Erythroblast (primary cell): ENCODE measurements at regions not wholly inside any gene's neighbourhood (a gene's known extent, or its start where the extent isn't known, plus 50 kb on each side); places are given as distances from the start of the nearest gene placed in this dataset.

Source experiments
- DNase-seq, 2 experiments: peaks; one replicate each; lab custom pipeline; 2025; lab: John Stamatoyannopoulos, UW
- GATA1 ChIP-seq: IDR thresholded peaks from 2 replicates; pipeline ENCODE4 v1.6.1; 2011; ENCODE audit warnings: low read depth, mild to moderate bottlenecking, control low read depth, low read length, moderate library complexity
- POLR2A ChIP-seq: IDR thresholded peaks from 2 replicates; pipeline ENCODE4 v1.6.1; 2011; ENCODE audit warnings: mild to moderate bottlenecking, low read length

DNA sequence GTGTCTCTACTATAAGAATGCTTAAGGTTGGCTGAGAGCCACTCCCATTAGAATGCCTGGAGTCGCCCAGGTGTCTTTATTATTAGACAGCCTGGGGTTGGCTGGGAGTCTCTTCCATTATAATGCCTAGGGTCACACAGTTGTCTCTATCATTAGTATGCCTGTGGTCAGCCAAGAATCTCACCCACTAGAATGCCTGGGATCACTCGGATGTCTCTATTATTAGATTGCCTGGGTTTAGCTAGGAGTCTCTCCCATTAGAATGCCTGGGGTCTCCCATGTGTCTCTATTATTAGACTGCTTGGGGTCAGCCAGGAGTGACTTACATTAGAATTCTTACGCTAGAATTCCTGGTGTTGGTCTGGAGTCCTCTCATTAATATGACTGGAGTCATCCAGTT, 2255.3 kb downstream of the TP53TG3F start:
- no peak for DNase-seq
- no peak for TF ChIP-seq POLR2A
- TF ChIP-seq GATA1 = no peak

DNA sequence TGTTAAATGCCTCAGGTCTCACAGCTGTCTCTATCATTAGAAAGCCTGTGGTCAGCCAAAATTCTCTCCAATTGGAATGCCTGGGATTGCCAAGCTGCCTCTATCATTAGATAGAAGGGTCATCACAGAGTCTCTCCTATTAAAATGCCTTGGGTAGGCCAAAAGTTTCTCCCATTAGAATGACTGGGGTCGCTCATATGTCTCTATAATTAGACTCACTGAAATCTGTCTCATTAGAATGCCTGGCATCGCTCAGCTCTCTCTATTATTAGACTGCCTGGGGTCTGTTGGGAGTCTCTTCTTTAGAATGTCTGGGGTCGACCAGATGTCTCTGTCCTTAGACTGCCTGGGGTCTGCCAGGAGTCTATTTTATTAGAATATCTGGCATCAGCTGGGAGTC, 2265.1 kb downstream of the TP53TG3F start:
- no peak for DNase-seq
- TF ChIP-seq POLR2A (no peak), GATA1 (no peak)

DNA sequence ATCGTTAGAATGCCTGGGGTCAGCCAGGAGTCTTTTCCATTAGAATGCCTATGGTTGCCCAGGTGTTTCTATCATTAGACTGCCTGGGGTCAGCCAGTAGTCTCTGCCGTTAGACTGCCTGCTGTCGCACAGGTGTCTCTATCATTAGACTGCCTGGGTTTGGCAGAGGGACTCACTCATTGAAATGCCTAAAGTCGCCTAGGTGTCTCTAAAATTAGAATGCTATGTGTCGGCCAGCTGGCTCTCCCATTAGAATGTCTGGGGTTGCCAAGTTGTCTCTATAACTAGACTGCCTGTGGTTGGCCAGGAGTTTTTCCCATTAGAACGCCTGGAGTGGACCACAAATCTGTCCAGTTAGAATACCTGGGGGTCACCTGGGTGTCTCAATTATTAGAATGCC, 2266.5 kb downstream of the TP53TG3F start:
- no peak for TF ChIP-seq POLR2A
- no peak for TF ChIP-seq GATA1
- DNase-seq = no peak

DNA sequence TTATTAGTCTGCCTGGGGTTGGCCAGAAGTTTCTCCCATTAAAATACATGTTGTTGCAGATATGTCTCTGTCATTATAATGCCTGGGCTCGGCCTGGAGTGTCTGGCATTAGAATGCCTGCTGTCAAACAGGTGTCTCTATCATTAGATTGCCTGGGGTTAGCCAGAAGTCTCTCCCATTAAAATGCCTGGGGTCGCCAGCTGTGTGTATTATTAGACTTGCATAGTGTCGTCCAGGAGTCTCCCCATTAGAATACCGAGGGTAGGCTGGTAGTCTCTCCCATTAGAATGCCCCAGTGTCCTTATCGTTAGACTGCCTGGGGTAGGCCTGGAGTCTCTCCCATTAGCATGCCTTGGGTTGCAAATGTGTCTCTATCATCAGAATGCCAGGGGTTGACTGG, 2270.8 kb downstream of the TP53TG3F start:
- TF ChIP-seq POLR2A (no peak), GATA1 (no peak)
- DNase-seq = no peak

DNA sequence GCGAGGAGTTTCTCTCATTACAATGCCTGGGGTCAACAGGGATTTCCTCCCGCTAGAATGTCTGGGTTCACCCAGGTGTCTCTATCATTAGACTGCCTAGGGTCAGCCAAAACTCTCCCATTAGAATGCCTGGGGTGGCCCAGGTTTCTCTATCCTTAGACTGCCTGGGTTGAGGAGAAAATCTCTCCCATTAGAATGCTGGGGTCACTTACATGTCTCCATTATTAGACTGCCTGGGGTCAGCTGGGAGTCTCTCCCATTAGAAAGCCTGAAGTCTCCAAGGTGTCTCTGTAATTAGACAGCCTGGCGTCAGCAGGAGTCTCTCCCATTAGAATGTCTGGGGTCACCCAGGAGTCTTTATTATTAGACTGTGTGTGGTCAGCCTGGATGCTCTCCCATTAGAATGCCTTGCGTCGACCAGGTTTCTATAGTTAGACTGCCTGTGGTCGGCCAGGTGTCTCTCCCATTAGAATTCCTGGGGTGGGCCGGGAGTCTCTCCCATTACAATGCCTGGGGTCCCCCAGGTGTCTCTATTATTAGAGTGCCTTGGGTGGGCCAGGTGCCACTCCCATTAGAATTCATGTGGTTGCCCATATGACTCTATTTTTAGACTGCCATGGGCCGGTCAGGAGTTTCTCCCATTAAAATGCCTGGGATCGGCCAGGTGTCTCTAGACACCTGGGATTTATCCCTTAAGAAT, 2272.1 kb downstream of the TP53TG3F start:
- TF ChIP-seq POLR2A = no peak
- TF ChIP-seq GATA1 = no peak
- DNase-seq = no peak

DNA sequence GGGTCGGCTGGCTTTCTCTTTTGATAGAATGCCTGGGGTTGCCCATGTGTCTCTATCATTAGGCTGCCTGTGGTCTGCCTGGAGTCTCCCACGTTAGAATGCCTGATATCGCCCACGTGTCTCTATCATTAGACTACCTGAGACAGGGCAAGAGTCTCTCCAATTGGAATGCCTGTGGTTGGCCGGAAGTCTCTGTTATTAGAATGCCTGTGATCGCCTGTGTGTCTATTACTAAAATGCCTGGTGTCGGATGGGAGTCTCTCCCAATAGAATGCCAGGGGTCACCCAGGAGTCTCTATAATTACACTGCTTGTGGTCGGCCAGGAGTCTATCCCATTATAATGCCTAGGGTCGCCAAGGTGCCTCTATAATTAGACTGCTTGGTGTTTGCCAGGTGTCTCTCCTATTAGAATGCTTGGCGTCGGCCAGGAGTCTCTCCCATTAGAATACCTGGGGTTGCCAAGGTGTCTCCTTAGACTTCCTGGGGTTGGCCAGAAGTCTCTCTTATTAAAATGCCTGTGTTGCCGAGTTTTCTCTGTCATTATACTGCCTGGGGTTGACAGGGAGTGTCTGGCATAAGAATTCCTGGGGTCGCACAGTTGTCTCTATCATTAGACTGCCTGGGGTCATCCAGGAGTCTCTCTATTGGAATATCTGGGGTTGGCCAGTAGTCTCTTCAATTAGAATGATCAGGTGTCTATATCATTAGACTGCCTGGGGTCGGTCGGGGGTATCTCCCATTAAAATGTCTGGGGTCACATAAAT, 2272.8 kb downstream of the TP53TG3F start:
- no peak for DNase-seq
- TF ChIP-seq GATA1 (no peak), POLR2A (no peak)

DNA sequence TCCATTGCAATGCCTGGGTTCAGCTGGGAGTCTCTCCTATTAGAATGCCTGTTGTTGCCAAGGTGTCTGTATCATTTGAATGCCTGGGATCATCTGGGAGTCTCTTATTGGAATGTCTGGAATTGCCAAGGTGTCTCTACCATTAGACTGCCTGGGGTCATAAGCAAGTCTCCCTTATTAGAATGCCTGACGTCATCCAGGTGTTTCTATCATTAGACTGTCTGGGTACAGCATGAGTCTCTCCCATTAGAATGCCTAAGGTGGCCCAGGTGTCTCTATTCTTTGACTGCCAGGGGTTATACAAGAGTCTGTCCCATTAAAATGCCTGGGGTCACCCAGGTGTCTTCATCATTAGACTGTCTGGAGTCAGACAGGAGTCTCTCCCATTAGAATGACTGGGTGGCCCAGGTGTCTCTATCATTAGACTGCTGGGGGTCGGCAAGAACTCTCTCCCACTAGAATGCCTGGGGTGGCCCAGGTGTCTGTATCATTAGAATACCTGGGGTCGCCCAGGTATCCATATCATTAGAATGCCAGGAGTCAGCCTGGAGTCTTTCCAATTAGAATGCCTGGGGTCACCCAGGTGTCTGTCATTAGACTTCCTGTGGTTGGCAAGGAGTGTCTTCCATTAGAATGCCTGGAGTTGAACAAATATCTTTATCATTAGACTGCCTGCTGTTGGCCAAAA, 2274.0 kb downstream of the TP53TG3F start:
- TF ChIP-seq GATA1 = no peak
- TF ChIP-seq POLR2A = no peak
- DNase-seq = no peak

DNA sequence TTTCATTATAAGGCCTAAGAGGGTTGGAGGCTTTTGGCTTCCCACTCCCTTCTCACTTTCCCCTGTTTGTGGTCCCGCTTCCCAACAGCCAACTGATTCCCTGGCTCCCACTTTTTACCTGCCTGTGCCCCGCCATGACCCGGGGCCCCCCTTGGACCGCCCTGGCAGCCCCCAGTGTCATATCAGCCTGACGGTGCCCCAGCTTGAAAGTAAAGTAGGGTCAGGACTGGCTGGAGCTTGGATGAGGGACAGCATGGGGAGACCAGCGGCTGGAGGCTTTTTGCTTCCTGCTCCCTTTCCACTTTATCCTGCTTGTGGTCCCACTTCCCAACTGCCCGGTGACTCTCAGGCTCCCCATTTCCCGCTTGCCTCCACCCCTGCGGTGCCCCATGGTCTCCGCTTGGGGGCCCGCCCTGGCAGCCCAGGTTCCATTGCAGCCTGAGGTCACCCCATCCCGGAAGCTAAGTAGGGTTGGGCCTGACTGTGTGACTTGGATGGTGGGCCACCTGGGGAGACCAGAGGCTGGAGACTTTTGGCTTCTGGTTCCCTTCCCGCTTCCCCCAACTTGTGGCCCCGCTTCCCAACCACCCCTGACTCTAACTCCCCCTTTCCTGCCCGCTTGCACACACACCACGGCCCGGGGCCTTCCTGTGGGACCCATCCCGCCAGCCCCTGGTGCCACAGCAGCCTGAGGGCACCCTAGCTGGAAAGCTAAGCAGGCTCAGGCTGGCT, 2274.7 kb downstream of the TP53TG3F start:
- no peak for DNase-seq
- no peak for TF ChIP-seq POLR2A
- TF ChIP-seq GATA1 = no peak

DNA sequence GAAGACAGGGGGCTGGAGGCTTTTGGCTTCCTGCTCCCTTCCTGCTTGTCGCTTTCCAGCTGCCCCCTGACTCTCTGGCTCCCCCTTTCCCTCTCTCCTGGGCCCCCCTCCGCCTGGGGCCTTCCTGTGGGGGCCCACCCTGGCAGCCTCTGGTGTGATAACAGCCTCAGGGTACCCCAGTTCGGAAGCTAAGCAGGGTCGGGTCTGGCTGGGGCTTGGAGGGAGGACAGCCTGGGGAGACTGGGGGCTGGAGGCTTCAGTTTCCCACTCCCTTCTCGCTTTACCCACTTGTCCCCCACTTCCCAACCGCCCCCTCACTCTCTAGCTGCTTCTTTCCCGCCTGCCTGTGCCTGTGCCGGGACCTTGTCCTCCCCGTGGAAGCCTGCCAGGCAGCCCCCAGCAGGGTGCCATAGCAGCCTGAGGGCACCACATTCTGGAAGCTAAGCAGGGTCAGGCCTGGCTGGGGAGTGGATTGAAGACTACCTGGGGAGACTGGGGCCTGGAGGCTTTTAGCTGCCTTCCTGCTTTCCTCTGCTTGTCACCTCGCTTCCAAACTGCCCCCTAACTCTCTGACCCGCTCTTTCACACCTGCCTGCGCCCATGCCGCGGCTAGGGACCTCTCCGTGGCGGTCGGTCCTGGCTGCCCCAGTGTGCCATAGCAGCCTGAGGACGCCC, 2275.5 kb downstream of the TP53TG3F start:
- DNase-seq = no peak
- TF ChIP-seq POLR2A = no peak
- no peak for TF ChIP-seq GATA1

DNA sequence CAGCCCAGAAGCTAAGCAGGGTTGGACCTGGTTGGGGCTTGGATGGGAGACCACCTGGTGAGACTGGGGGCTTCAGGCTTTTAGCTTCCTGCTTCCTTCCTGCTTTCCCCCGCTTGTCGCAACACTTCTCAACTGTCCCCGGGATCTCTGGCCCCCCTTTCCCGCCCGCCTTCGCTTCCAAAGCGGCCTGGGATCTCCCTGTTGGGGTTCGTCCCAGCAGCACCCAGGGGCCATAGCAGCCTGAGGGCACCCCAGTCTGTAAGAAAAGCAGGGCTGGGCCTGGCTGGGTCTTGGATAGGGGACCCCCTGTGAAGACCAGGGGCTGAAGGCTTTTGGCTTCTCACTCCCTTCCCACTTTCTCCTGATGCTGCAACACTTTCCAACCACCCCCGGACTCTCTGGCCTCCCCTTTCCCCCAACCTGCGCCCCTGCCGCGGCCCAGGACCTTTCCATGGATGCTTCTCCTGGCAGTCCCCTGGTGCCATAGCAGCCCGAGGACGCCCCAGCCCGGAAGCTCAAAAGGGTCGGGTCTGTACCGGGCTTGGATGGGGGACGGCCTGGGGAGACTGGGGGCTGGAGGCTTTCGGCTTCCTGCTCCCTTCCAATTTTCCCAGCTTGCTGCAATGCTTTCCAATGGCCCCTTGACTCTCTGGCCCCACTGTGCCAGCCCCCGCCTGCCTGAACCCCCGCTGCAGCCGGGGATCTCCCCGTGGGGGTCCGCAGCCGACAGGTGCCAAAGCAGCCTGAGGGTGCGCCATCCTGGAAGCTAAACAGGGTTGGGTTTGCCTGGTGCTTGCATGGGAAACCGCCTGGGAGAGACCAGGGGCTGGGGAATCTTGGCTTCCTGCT, 2276.2 kb downstream of the TP53TG3F start:
- TF ChIP-seq GATA1 (no peak), POLR2A (no peak)

DNA sequence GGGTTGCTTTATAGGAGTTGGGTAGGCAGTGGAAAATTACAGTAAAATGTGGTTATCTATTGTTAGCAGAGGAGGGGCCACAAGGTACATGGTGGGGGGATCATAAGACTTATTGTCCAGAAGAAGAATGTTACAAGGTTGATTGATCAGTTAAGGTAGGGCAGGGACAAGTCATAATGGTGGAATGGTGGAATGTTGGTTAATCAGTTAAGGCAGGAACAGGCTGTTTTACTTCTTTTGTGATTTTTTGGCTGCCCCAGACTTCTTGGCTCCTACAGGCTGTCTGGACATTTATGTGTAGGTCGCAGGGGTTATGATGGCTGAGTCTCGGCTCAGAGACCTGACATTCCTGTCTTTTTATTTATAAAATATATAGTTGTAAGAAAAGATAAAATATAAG, 2277.1 kb downstream of the TP53TG3F start:
- DNase-seq = no peak
- TF ChIP-seq GATA1 = no peak
- no peak for TF ChIP-seq POLR2A

More for the DNA sequence above, 2276.2 kb downstream of the TP53TG3F start:
- DNase-seq = no peak

DNA sequence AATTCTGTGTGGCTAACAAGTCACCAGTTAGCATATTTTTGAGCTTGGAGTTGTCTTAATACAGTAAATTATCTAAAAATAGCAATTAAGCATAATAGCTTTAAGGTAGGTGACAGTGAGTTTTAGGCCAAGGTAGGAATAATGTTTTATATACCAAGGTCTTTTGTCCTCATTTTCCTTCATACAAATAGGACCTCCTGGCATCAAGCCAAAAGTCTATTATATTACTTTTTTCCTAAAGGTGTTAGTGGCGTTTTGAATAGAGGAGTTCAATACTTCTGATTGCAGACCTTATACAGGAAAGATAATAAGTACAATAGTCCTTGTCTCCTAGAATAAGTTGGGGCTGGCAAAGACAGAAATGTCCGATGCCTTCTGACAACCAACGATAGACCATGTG, 2277.7 kb downstream of the TP53TG3F start:
- TF ChIP-seq POLR2A (no peak), GATA1 (no peak)
- no peak for DNase-seq

DNA sequence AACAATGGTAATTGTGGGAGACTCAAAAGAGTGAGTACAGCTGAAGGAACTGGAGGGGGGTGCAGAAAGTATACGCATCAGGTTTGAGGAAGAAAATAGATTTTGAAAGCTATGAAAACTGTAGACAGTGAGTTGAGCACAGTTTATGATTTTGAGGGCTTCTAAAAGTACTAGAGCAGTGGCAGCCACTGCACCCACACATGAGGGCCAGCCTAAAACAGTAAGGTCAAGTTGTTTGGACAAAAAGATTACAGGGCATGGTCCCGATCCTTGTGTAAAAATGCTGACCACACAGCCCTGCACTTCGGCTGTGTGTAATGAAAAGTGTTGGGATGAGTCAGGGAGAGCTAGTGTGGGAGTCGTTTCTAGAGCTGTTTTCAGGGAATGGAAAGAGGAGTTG, 2282.1 kb downstream of the TP53TG3F start:
- no peak for DNase-seq
- no peak for TF ChIP-seq POLR2A
- no peak for TF ChIP-seq GATA1
